HUDEP-2 (cell line): ENCODE measurements at regions not wholly inside any gene's neighbourhood (a gene's known extent, or its start where the extent isn't known, plus 50 kb on each side); places are given as distances from the start of the nearest gene placed in this dataset.
A peak's percentile ranks its signal among the peaks of the same experiment; 100 is the strongest.

Experiments used
- DNase-seq, 76 experiments: peaks; one replicate each; lab custom pipeline; 2025; ENCODE audit not compliant: unreplicated experiment in 76 of 76; lab: John Stamatoyannopoulos, UW

- no peak for DNase-seq
These were observed 113.0 kb downstream of the DTHD1 start for GRCh38 chr4:36394352-36394903.

GRCh38 chr4:36399762-36400353 lies 118.4 kb downstream of the DTHD1 start:
- peak in 1 of 76 experiments; percentile 0 for DNase-seq

GRCh38 chr4:36402008-36402758 lies 120.8 kb downstream of the DTHD1 start:
- no peak for DNase-seq

GRCh38 chr4:36411338-36411737 lies 129.9 kb downstream of the DTHD1 start:
- DNase-seq = no peak

DNA sequence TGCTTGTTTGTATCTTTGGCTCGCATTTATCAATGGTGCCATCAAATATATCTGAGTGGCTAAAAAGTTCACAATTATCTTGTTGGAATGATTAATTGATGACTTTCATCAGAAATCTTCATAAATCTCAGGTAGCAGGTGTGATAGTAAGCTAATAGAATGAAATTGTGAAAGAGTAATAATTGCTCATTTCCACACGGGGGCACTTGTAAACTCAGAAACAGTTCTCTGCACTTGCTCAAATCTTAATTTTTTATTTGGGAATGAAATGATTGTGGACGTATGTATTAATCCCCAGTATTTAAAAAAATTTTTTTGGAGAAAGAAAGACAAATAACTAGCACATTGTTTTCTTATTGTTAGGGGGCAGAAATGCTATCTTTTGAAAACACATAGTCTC lies 132.8 kb downstream of the DTHD1 start:
- no peak for DNase-seq

DNA sequence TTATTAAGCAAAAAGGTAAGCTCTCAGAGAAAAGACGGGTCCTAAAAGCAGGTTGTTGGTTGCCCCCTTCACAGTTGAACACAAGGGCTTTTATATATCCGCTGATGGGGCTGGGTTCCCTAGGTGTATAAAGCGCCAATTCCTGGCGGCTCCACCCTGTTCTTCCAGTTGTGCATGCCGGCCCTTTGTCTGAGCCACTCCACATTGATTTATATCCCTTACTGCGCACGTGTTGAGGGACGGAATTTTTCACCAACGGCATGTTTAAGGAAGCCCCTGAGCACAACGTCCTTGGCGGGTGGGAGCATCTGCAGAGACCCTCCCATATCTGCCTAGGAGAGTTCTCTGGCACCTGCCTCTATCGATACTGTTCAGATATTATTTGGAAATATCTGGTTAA lies 135.7 kb downstream of the DTHD1 start:
- DNase-seq = no peak

- DNase-seq = no peak
These were observed 138.8 kb downstream of the DTHD1 start for GRCh38 chr4:36420111-36420679.

DNA sequence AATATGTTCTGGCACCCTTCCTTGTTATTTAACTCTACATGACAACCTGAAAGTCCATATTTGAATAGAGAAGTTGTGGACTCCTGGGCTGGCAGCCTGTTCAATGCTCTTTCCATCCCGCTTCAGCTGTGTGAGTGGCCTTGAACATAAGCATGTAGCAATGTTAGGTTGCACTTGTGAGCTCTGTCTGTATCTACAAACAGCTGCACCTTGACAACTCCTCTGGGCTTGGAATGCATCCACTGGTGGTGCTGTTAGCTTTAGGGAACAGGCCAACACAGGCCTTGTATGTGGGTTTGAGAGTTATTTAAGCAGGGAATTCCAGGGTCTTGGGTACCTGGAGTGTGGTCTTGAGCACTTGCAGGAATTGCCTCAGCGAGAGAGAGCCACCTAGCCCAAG lies 141.2 kb downstream of the DTHD1 start:
- DNase-seq = no peak

DNA sequence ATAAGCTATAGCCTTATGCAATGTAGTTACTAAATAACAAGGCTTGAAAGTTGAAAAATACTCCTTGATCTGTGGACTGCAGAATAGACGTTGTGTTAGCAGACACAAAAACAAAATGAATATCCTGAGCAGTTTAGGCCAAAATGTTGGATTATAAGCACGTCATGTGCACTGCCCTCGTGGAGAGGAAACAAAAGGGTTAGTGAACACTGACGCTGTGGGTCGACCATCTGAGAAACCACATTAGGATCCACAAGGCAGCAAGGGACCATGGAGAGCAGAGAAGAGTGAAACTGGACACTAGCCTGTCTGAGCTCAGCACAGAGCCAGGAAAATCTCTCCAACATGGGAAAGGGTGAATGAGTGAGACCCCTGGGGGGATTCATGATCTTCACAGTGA lies 145.3 kb downstream of the DTHD1 start:
- DNase-seq = no peak

- DNase-seq = no peak
These were observed 146.3 kb downstream of the DTHD1 start for GRCh38 chr4:36427696-36428095.

DNA sequence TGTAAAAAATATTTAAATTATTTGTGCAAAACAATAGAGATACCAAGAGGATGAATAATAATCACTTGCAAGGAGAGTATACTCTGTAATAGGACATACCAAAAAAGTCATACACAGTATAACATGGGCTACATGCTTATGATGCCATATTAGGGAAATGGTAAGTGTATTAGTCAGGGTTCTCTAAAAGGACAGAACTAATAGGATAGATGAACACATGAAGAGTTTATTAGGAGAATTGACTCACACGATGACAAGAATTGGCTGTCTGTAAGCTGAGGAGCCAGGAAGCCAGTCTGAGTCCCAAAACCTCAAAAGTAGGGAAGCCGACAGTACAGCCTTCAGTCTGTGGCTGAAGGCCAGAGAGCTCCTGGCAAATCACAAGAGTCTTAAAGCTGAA lies 151.2 kb downstream of the DTHD1 start:
- no peak for DNase-seq

- DNase-seq = no peak
These were observed 158.1 kb downstream of the DTHD1 start for GRCh38 chr4:36439556-36439955.

DNA sequence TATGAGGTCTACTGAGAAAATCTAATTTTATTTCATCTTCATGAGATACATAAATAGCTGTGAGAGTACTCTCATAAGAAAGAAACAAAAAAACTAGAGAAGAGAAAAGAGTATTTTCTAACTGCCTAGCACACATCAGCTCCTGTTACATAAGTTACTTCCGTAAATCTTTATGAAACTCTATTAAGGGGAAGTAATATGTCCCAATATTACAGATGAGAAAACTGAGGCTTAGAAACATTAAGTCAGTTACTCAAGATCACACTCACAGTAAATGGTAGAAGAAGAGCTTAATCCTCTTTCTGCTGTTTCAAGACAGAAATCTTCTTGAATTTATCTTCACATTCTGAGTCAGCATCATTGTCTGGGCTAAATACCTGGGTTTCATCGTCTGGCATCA lies 164.1 kb downstream of the DTHD1 start:
- DNase-seq = no peak

DNA sequence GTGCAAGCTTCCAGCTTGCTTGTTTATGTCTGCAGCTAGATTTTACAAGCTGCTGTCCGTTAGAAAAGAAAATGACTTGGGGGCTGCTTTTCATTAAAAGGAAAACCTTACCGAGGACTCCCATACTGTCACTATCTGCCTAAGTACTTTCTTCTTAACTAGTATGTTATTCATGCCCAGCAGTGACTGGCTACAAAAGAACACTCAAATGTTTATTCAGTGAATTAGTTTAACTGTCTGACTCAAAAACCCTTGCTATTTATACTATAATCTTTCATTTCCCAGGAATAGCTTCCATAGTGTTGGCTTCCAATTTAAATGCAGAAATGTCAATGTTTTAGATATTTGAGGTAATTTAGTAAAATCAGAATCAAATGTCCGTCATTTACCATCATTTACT lies 164.9 kb downstream of the DTHD1 start:
- DNase-seq = no peak

GRCh38 chr4:36461344-36461743 lies 179.9 kb downstream of the DTHD1 start:
- no peak for DNase-seq

- no peak for DNase-seq
These were observed 186.3 kb downstream of the DTHD1 start for GRCh38 chr4:36467670-36468069.

- DNase-seq = no peak
These were observed 190.5 kb downstream of the DTHD1 start for GRCh38 chr4:36471903-36472302.

GRCh38 chr4:36476135-36476534 lies 194.7 kb downstream of the DTHD1 start:
- no peak for DNase-seq

DNA sequence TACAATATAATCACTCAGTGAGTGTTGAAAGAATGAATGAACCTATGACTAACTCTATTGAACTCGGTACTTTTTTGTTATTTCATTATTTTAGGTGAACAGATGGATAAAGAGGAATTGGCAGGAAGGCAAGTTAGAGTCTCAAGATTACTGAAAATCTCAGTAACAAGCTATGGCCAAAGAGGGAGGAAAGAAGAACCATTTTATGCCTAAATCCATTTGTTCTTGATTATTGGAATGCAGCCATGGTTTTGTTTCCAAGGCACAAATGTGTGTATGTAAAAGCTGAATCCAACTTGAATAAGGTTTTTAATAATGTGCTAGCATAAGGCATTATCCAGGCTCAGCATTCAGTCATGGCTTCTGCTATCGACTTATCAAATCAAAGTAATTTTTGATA lies 196.4 kb downstream of the DTHD1 start:
- DNase-seq = no peak

DNA sequence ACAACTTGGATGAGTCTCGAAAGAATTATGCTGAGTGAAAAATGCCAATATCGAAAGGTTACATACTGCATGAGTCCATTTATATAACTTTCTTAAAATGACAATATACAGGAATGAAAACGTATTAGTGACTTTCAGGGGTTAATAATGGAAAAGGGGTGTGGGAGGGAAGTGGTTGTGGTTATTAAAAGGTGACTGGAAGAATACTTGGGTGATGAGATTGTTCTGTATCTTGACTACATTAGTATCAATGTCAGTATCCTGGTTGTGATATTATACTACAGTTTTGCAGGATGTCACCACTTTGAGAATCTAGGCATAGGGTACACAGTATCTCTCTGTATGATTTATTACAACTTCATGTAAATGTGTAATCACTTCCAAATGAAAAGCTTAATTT lies 204.5 kb downstream of the DTHD1 start:
- DNase-seq = no peak

DNA sequence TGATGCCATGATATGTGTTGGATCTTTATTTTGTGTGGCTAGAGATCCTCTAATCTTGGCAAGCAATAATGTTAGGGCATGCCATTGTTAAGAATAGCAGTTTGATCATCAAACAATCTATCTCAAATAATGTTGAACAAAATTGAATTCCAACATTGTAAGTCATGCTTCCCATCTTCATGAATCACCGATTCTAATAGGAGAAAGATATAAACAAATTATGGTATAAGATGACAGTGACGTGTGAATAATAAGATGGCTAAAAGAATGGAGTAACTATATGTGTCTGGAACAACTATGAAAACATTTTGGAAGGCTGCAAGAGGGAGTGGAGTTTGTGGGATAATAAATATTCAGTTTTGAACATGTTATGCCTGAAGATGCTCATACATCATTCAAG lies 208.4 kb downstream of the DTHD1 start:
- DNase-seq = no peak

DNA sequence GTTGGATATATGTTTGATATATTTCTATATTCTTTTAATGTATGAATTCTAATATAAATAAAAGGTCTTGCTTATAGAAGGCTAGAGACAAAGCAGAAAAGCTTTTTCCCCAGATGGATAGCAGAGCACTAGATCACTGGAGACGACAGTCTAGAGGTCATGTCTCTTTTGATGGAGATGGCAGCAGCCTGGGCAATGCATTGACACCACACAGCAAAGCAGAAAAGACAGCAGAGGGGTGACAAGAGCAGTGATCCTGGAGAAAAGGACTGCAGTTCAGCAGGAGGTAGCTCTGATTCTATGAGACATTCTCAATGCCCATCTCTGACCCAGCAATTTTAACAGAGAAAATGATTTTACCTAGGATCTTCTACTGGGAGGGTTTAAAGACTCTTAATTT lies 210.6 kb downstream of the DTHD1 start:
- no peak for DNase-seq
